ENCODE measurements at regions not wholly inside any gene's neighbourhood (a gene's known extent, or its start where the extent isn't known, plus 50 kb on each side); places are given as distances from the start of the nearest gene placed in this dataset.
A peak's percentile ranks its signal among the peaks of the same experiment; 100 is the strongest.

GRCh38 chr10:126787201-126787600 is 116.7 kb upstream of the C10orf90 start:
- no peak for DNase-seq

- no peak for DNase-seq
These were observed 109.9 kb upstream of the DOCK1 start for GRCh38 chr10:126795318-126795717.

DNA sequence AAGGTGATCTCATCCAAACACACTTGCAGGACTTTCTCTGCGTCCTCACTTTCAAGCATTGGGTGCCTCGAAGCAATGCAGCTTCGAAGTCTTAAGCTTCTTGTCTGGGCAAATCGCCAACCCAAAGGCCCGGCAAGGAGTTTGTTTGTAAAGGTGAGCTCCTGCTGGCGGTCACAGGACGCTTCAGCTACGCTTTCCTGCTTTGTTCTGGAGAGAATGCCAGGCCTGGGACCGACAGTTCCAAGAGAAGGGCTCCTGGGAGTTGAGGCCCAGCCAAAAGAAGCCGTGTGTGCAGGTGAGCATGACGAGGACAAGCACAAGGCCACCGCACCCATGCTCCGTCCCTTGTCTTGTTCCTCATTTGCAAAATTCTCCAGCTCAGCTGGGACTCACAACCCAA is 106.6 kb upstream of the DOCK1 start:
- no peak for DNase-seq

DNA sequence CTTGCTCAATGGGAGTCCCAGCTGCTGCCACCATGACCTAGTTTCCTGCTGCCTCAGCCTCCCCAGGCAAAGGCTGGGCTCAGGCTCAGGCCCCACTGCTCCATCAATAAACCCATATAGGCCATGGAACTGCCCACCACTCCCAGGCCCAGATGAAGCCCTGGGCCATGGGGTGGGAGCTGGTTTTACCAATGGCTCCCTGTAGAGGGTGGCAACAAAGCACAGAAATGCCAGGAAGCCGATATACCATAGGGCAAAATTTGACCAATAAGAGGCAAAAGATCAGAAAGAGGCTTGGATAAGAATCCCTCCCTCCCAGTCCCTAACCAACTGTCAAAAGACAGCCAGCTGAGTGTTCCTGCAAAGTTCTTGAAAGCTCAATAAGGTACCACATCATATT is 101.8 kb upstream of the DOCK1 start:
- no peak for DNase-seq

DNA sequence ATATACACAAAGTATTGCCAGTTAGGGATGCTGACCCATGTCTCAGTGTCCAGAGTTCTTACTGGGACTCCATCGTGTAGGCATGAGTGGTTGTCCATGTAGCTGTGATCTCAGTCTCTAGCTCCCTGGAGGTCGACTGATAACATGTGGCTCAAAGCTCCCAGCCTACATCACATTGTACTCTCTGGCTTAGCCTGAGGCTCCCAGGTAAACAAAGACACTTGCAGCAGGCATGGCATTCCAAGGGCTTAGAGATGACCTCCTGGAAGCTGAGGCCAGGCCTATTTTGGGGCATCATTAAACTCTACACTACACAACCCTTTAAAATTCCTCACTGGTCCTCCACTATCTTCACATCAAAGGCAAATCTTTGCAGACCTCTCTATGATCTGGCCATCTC is 100.8 kb upstream of the DOCK1 start:
- no peak for DNase-seq

- no peak for DNase-seq
These were observed 98.7 kb upstream of the DOCK1 start for GRCh38 chr10:126806498-126806897.

GRCh38 chr10:126806991-126807702 is 98.1 kb upstream of the DOCK1 start:
- no peak for DNase-seq

DNA sequence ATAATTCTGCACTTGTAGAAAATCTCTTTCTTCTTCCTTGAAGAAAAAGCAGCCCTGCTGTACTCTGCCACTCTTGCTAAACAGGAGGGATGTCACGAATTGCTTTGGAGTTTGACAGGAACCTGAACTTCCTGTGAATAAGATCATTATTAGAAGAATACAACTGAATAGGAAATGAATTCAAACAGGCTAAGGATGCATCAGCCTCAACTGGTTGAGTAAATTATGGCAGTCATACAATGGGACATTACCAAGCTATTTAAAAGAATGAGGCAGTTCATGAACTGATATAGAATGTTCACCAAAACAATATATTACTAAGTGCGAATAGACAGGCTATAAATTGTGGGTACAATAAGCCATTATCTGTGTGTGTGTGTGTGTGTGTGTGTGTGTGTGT is 97.1 kb upstream of the DOCK1 start:
- no peak for DNase-seq

- no peak for DNase-seq
These were observed 91.8 kb upstream of the DOCK1 start for GRCh38 chr10:126813432-126813831.

GRCh38 chr10:126833542-126833941 is 71.7 kb upstream of the DOCK1 start:
- no peak for DNase-seq

DNA sequence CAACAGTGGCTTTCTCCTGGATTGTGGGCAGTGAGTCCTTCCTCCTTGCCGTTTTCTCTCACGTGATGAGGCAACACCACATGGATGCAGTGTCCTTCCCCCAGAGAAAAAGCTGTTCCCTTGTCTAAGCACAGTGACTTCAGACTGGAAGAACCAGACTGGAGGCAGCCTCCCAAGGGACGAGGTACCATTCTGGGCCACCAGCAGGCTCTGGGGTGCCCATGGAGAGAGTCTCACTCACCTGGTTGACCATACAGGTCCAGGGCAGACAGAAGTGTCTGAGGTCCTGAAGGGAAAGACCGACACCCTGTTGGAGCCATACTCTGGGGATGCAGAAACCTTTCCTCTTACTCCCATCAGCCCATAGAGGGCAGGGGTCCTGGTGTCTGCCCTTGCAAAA is 69.2 kb upstream of the DOCK1 start:
- no peak for DNase-seq

DNA sequence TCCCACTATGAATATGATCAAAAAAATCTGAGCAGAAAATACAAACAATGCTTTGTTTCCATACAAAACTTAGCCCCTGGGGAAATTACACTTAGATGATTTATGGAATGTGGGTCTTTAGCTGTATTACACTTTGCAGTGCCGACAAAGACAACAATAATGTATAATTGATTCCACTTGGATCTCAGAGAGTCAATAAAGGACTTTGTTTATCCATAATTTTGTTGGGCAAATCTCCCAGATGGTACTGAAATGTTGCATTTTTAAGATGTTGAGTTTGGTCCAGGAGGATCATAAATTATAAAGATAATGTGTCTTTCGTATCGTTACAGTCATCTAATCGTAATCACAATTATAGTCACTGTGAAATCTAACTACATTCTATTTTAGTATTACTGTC is 66.9 kb upstream of the DOCK1 start:
- no peak for DNase-seq

DNA sequence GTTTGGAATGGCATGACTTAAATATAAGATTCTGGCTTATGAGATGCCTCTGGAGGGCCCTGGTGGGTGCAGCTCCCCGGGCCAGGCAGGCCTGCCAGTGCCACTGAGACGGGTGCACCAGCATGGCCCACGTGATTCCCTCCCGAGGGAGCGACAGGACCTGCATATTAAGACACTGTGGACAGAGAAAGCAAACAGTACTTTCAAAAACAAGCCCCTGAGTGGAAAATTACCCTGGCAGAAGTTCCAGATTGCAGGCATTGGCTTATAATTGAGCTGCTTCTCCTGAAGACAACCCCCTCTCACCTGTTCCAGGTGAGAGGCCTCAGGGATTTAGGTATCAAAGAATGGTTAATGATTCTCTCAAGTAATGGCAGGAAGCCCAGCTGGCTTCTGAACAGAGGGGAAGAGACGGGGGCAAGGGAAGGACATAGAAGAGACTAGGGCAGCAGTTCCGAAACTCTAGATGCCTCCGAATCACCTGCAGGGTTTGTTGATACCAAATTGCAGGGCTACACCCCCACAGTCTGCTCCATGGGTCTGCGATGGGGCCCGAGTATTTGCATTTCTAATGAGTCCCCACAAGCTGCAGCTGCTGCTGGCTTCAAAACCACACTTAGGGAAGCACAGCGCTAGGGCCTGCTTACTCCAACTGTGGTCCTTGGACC is 66.0 kb upstream of the DOCK1 start:
- peak; percentile 93 for DNase-seq

- DNase-seq = no peak
These were observed 64.6 kb upstream of the DOCK1 start for GRCh38 chr10:126840576-126841135.

GRCh38 chr10:126841341-126841895 is 63.8 kb upstream of the DOCK1 start:
- no peak for DNase-seq

- DNase-seq = no peak
These were observed 62.9 kb upstream of the DOCK1 start for GRCh38 chr10:126842356-126842755.

- DNase-seq = no peak
These were observed 62.4 kb upstream of the DOCK1 start for GRCh38 chr10:126842836-126843235.

GRCh38 chr10:126843299-126843934 is 61.8 kb upstream of the DOCK1 start:
- no peak for DNase-seq

GRCh38 chr10:126844406-126844805 is 60.8 kb upstream of the DOCK1 start:
- no peak for DNase-seq

DNA sequence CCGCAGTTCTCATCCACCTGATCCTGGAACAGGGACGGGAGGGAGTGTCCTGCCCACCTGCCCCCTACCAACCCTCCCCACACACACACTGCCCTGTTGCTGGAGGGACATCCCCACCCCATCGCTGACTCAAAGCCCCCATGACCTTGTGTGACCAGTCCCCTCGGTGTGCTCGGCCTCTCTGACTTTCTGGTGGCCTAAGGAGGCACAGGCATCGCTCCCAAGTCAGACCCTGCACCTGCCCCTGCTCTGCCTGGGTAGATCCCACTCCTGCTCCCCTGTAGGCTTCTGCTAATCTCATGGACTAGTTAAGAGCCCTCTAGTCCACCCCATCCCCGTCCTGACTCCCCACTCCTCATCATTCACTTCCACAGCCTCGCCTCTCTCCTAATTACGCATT is 58.8 kb upstream of the DOCK1 start:
- no peak for DNase-seq

DNA sequence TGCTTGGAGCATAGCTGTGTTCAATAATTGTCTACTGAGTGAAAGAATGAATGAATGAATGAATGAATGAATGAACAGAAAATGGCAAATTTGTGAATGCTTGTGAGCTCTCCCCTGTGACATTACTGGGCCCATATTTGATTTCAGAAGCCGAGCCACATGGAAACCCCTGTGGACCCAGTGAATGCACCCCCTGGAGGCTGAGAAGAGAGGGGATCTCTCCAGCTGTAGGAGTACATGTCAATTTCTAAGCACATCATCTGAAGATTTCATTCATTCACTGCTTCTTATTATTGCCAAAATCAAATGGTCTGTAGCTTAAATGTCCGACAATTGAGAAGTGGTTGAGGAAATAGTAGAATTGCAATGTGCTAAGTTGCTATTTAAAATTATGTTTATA is 58.3 kb upstream of the DOCK1 start:
- no peak for DNase-seq

DNA sequence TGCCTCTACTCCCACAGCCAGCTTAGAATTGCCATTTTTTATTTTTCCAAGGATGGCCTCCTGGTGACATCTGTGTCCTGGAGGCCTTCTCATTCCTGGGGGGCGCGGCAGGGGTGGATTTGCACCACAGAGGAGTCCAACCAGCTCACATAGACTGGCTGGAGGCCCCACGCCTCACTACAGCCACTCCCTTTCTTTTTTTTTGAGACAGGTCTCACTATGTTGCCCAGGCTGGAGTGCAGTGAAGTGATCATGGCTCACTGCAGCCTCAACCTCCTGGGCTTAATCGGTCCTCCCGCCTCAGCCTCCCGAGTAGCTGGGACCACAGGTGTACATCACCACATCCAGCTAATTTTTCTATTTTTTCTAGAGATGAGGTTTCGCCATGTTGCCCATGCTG is 57.6 kb upstream of the DOCK1 start:
- no peak for DNase-seq

DNA sequence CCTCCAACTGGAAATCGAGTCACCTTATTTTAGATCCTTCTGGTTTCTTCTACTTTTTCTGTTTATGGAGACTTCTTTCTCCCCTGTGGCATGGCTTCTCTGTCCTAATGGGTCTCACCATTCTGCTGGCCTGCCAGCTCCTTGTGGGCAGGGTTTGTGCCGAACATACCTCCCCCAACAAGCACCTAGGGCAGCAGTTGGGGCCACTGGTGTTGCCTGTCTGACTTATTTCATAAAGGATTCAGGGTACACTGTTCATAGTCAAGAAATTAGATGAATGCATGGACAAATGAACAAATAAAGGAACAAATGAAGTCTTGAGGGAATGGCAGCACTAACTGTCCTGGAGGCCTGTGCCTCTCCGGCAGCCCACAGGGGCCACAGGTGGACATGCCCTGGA is 55.6 kb upstream of the DOCK1 start:
- no peak for DNase-seq
